BJ (cell line): ENCODE measurements at regions not wholly inside any gene's neighbourhood (a gene's known extent, or its start where the extent isn't known, plus 50 kb on each side); places are given as distances from the start of the nearest gene placed in this dataset. TPM values are rescaled to one million over a fixed set of nuclear protein-coding genes. Genes with fewer than 3 reads are reported as not detected.

Source experiments
- CTCF ChIA-PET: fragments of 350-600 bp; formaldehyde crosslinking; extraction: SDS; loops from one replicate; lab custom pipeline; 2021; ENCODE audit warnings: antibody characterized with exemption, inconsistent platforms; lab: Yijun Ruan, JAX
- POLR2A ChIA-PET: fragments of 300-600 bp; sonication (Branson Sonifier 250); formaldehyde crosslinking; extraction: SDS; loops from one replicate; lab custom pipeline; 2021; ENCODE audit warnings: antibody characterized with exemption; lab: Charles Lee
- DNase-seq: peaks from one replicate; pipeline ENCODE4 v3.0.0-alpha.2; 2011; ENCODE audit warnings: low read depth
- H3K27me3 ChIP-seq: 2 replicates; pipeline ENCODE4 v1.6.0; 2011; ENCODE audit warnings: low read length; ENCODE audit not compliant: control insufficient read depth, insufficient read depth
- H3K36me3 ChIP-seq: 2 replicates; pipeline ENCODE4 v1.5.1; 2011; ENCODE audit warnings: low read length; ENCODE audit not compliant: control insufficient read depth, insufficient read depth
- H3K4me3 ChIP-seq: 2 replicates; pipeline ENCODE4 v1.5.1; 2011; ENCODE audit warnings: low read depth, mild to moderate bottlenecking, control low read depth, low read length
- CTCF ChIP-seq: IDR thresholded peaks from 2 replicates; pipeline ENCODE4 v1.5.1; 2011; ENCODE audit warnings: low read depth, mild to moderate bottlenecking, control low read depth, inconsistent platforms, low read length, moderate library complexity; ENCODE audit not compliant: insufficient read depth
- small RNA-seq: library from RNA; depleted of rRNA; stranded (forward); fragments of <200 nt; gene quantifications from one replicate; pipeline ENCODE3, GENCODE V24; 2012; ENCODE audit warnings: low replicate concordance, low read depth; ENCODE audit not compliant: insufficient read length

GRCh38 chr7:80971225-80971624, 52.4 kb upstream of the SEMA3C start:
- ChIA-PET POLR2A (no interaction called here), CTCF (no interaction called here)
- Histone ChIP-seq H3K4me3 (no peak overlapping the region), H3K27me3 (no peaks in the 10 kb centered on the region), H3K36me3 (no peaks in the 10 kb centered on the region)
- no peak for DNase-seq
- TF ChIP-seq CTCF: no peak

Small RNA genes lying in the stretch of these regions (small RNA-seq; reads per million reads assigned to genes)
- not detected for gene AC004866.1
